GM12878 (cell line): ENCODE measurements at regions not wholly inside any gene's neighbourhood (a gene's known extent, or its start where the extent isn't known, plus 50 kb on each side); places are given as distances from the start of the nearest gene placed in this dataset.

Experiments
- ATAC-seq: fragments of 200-7000 bp; cut with Tn5 transposase; 3 replicates; pipeline ENCODE4 v1.9.1; 2020; ENCODE audit warnings: mild to moderate bottlenecking, moderate library complexity
- BruUV-seq: library from RNA; stranded (reverse); fragments of 400-500 nt; replicated peaks from 2 replicates; lab custom pipeline; 2021; lab: Mats Ljungman, UMichigan
- CTCF ChIA-PET: fragments of 300-600 bp; sonication (Branson Sonifier 250); formaldehyde crosslinking; extraction: SDS; loops from one replicate; lab custom pipeline; 2021; ENCODE audit warnings: inconsistent platforms; lab: Yijun Ruan, JAX
- POLR2A ChIA-PET: fragments of 350-600 bp; formaldehyde crosslinking; extraction: SDS; loops from one replicate; lab custom pipeline; 2021; ENCODE audit warnings: inconsistent platforms; lab: Charles Lee
- RAD21 ChIA-PET: fragments of 300-600 bp; sonication (Branson Sonifier 250); formaldehyde crosslinking; loops from one replicate; lab custom pipeline; 2023; ENCODE audit warnings: antibody characterized with exemption; ENCODE audit not compliant: unreplicated experiment; lab: Charles Lee
- SMC1A ChIA-PET: fragments of 300-600 bp; sonication (Branson Sonifier 250); formaldehyde crosslinking; loops from one replicate; lab custom pipeline; 2023; ENCODE audit not compliant: unreplicated experiment, uncharacterized antibody; lab: Charles Lee
- DNase-seq: peaks from one replicate; pipeline ENCODE4 v3.0.0-alpha.2; 2011; ENCODE audit warnings: low read depth, low spot score
- FAIRE-seq: peaks from 3 replicates; lab custom pipeline; 2011; peaks lifted over from hg19 to GRCh38; lab: Jason Lieb, UNC
- H2AFZ ChIP-seq: 2 replicates; pipeline ENCODE4 v1.6.0; 2011; ENCODE audit warnings: low read depth, low read length, control low read depth; ENCODE audit not compliant: control insufficient read depth
- H3K27ac ChIP-seq: 2 replicates; pipeline ENCODE4 v1.5.1; 2011; ENCODE audit warnings: control low read depth; ENCODE audit not compliant: control insufficient read depth, insufficient read depth
- H3K27me3 ChIP-seq, 2 experiments: replicated peaks in 1 of 2; 2 replicates each; pipeline versions ENCODE4 v1.6.0 to v1.6.1; 2011; ENCODE audit warnings: low read length in 1 of 2; ENCODE audit not compliant: control insufficient read depth in 2 of 2, insufficient read depth in 2 of 2
- H3K36me3 ChIP-seq, 2 experiments: 2 replicates each; pipeline ENCODE4 v1.5.1; 2011; ENCODE audit warnings: low read length in 1 of 2; ENCODE audit not compliant: control insufficient read depth in 2 of 2, insufficient read depth in 2 of 2
- H3K4me1 ChIP-seq: 2 replicates; pipeline ENCODE4 v1.6.1; 2011; ENCODE audit warnings: mild to moderate bottlenecking, low read length, moderate library complexity, mixed read lengths; ENCODE audit not compliant: control insufficient read depth, insufficient read depth
- H3K4me2 ChIP-seq: 2 replicates; pipeline ENCODE4 v1.6.0; 2011; ENCODE audit warnings: control low read depth; ENCODE audit not compliant: control insufficient read depth, insufficient read depth
- H3K4me3 ChIP-seq: fragments of 200-600 bp; sonication (generic); 2 replicates; pipeline ENCODE4 v1.5.1; 2016
- H3K79me2 ChIP-seq: 2 replicates; pipeline ENCODE4 v1.6.0; 2011; ENCODE audit warnings: low read length; ENCODE audit not compliant: control insufficient read depth, insufficient read depth
- H3K9ac ChIP-seq: 2 replicates; pipeline ENCODE4 v1.8.0; 2011; ENCODE audit warnings: low read length, control low read depth, mixed read lengths; ENCODE audit not compliant: control insufficient read depth, insufficient read depth
- H3K9me3 ChIP-seq: replicated peaks from 3 replicates; pipeline ENCODE4 v1.5.1; 2011; ENCODE audit warnings: mild to moderate bottlenecking, low read length; ENCODE audit not compliant: control insufficient read depth, insufficient read depth
- H4K20me1 ChIP-seq: 2 replicates; pipeline ENCODE4 v1.6.0; 2011; ENCODE audit not compliant: control insufficient read depth, insufficient read depth
- BACH1 ChIP-seq: fragments of 450-650 bp; IDR thresholded peaks from 2 replicates; pipeline ENCODE4 v1.6.1; 2017; ENCODE audit warnings: mild to moderate bottlenecking, borderline replicate concordance
- IKZF2 ChIP-seq, 2 experiments: fragments of 450-650 bp; IDR thresholded peaks; 2 replicates each; pipeline ENCODE4 v1.6.1; 2017; ENCODE audit warnings: mild to moderate bottlenecking in 2 of 2, moderate library complexity in 2 of 2
- KLF5 ChIP-seq: fragments of 450-650 bp; IDR thresholded peaks from 2 replicates; pipeline ENCODE4 v1.6.1; 2014; ENCODE audit warnings: mild to moderate bottlenecking; ENCODE audit not compliant: partially characterized antibody
- MEF2A ChIP-seq: IDR thresholded peaks from 2 replicates; pipeline ENCODE4 v1.6.1; 2011; ENCODE audit warnings: low read depth, mild to moderate bottlenecking, low read length, moderate library complexity; ENCODE audit not compliant: insufficient read depth
- NBN ChIP-seq: fragments of 450-650 bp; IDR thresholded peaks from 2 replicates; pipeline ENCODE4 v1.6.1; 2016
- NFYA ChIP-seq: IDR thresholded peaks from 2 replicates; pipeline ENCODE4 v1.6.1; 2011; ENCODE audit warnings: low read depth, mild to moderate bottlenecking, low read length, improper control_type of control experiment, borderline replicate concordance
- RB1 ChIP-seq: fragments of 450-650 bp; formaldehyde crosslinking; IDR thresholded peaks from 2 replicates; pipeline ENCODE4 v1.6.1; 2017; ENCODE audit warnings: mild to moderate bottlenecking, borderline replicate concordance
- TCF12 ChIP-seq: IDR thresholded peaks from 2 replicates; pipeline ENCODE4 v1.6.1; 2011; ENCODE audit warnings: low read depth, mild to moderate bottlenecking, low read length
- ZBTB40 ChIP-seq: fragments of 450-650 bp; IDR thresholded peaks from 2 replicates; pipeline ENCODE4 v1.6.1; 2016; ENCODE audit warnings: mild to moderate bottlenecking, moderate library complexity, borderline replicate concordance
- ZSCAN29 ChIP-seq: fragments of 450-650 bp; IDR thresholded peaks from 2 replicates; pipeline ENCODE4 v1.6.1; 2017; ENCODE audit warnings: mild to moderate bottlenecking, moderate library complexity
- WGBS: methylation state at CpG from one replicate; pipeline ENCODE4 v1.1.6; 2016; ENCODE audit warnings: low lambda C conversion rate; ENCODE audit not compliant: insufficient replicate concordance, insufficient coverage; ENCODE audit errors: missing lambda C conversion rate; 5-methylcytosine and 5-hydroxymethylcytosine counted together
- in situ Hi-C: fragments of 300-500 bp; cut with MboI; formaldehyde crosslinking; loops from 9 replicates; pipeline ENCODE4 v1.14.3; 2018; ENCODE audit warnings: mixed read lengths
- intact Hi-C: fragments of 100-400 bp; cut with micrococcal nuclease; formaldehyde crosslinking; loops from one replicate; pipeline ENCODE4 v1.14.2; 2022; ENCODE audit not compliant: unreplicated experiment

DNA sequence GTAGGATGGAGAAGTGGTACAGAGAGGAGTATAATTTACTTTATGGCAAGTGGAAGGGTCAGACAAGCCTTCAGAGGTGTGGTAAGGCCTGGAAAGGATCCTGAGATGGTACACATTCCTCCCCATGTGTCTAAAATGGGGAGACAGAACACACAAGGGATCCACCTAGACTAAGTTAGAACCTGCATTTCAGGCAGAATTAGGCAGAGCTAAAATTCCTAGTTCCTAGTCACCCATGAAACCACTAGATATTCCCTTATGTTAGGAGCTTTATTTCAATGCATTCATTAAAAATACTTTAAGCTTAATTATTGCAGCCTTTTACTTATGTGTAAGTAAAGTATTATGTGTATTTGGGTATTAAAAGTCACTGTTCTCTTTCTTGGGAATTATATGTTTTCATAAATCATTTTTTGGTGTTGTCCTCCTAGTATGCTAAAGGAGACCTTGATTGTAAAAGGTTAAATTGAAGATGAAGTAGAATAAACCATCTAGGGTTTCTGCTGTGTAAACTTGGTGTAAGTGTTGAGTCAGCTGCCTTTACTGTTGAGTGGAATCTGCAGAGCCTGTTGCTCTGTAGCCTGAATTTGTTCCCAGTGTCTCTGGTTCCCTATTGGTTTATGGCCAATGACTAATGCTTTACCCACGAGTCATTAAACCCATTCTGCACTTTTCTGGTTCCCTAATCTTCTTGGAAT, 423.2 kb downstream of the ATP23 start:
- Histone ChIP-seq H3K27me3 (no peaks in the 10 kb centered on the region), H2AFZ (no peak overlapping the region), H3K9me3 (no peaks in the 10 kb centered on the region), H3K9ac (no peak overlapping the region), H3K4me2 (no peak overlapping the region), H3K36me3 (no peaks in the 10 kb centered on the region), H4K20me1 (no peaks in the 10 kb centered on the region), H3K4me3 (no peak overlapping the region), H3K79me2 (no peaks in the 10 kb centered on the region), H3K27ac (no peak overlapping the region), H3K4me1 (no peaks in the 10 kb centered on the region)
- ChIA-PET POLR2A (no interaction called here), CTCF (interaction anchor here (0.7 to 1.1 kb wide), 2 partner anchors 16 to 79 kb away, joined by 3 read pairs; no protein-coding TSS in a partner anchor), RAD21 (no interaction called here), SMC1A (interaction anchor here (1.0 kb wide), 1 partner anchor 43 kb away, joined by 3 read pairs; no protein-coding TSS in a partner anchor)
- ATAC-seq (no peak), FAIRE-seq (no peak), DNase-seq (no peak)
- intact Hi-C loops (no loop called here), in situ Hi-C loops (no loop called here)
- no TSS peak for BruUV-seq
- TF ChIP-seq NBN (no peak), NFYA (no peak), TCF12 (no peak), RB1 (no peak), KLF5 (no peak), ZBTB40 (no peak), ZSCAN29 (no peak), IKZF2 (IDR thresholded peaks at IDR 0.05) (no peak), BACH1 (no peak), MEF2A (no peak)
- 15% methylated on average over 1 of the region's 1 CpG for WGBS
